ENCODE measurements at regions not wholly inside any gene's neighbourhood (a gene's known extent, or its start where the extent isn't known, plus 50 kb on each side); places are given as distances from the start of the nearest gene placed in this dataset.
A peak's percentile ranks its signal among the peaks of the same experiment; 100 is the strongest.

DNA sequence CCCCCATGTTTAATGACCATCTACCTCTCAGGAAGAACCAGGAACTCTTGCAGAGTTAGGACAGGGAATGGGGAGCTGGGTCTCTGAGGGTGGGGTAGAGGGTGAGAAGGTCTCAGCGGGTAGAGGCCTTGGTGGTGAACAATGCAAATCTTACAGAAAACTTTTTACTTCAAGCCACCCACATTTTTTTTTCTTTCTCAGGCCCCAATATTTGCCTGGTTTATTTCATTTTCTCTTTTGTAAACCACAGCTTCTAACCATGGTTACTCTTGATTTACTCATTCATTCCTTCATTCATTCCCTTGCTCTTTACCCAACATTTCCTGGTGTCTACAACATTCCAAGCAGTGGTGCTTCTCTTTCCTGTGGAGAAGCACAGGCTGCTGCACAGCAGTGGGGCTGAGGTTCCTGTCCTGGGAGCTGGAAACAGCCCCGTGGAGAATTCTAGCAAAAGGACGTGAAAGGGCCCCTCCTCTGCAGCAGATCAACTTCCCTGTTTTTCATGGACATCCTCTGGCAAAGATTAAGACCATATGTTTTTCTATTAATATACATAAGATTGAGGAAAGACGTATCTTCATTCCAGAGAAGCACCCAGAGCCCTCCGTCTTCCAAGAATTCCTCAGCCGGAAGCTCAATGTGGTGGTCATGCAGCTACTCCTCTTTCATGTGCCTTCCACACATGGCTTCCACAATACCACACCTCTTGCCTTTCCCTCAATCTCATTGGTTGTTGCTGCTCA, 224.4 kb upstream of the SESN3 start:
- Histone ChIP-seq H3K4me1 (peaks cover 0 to 3% (median 0%) of the 10 kb centered on the region in 3 donors), H3K9me3 (no peaks in the 10 kb centered on the region), H3K27ac (no peak overlapping the region), H3K4me3 (no peak overlapping the region), H3K36me3 (no peaks in the 10 kb centered on the region), H3K27me3 (no peaks in the 10 kb centered on the region)
- no peak for DNase-seq
- ATAC-seq, result no peak
- intact Hi-C loops (cut with DNase I), result no loop called here
- whole genome bisulfite sequencing, 2 donors, result 88 to 89% methylated on average over 6 of the region's 6 CpGs
- FAIRE-seq, result no peak
- no peak for TF ChIP-seq CTCF (IDR thresholded peaks at IDR 0.05)

DNA sequence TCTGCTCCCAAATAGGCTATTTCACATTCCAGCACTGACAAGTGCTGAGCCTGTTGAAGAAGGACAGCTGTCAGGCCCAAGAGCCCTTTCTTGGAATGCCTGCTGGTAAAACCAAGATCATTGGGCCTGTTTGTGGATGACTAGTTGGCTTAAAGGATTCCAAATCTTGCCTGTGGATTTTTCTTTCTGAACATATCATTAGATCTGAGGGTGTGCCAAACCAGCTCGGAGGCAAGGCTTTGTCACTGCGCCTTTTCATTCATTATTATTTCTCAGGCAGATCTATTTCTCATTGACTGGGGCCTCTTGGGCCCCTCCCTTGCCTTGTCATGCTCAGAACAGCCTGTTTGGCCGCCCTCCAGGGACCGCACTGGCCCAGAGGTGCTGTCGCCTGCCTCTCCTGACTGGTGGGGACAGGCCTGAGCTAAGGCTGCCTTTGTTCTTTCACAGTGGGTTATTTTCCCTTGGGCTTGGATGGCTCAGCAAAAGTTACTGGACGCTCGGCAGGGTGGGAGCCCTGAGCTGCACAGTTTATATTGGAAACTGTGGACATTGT, 222.7 kb upstream of the SESN3 start:
- intact Hi-C loops (cut with DNase I), result no loop called here
- peak; percentile 24 to 71 (median 56) for DNase-seq
- 65 to 69% methylated on average over 7 of the region's 7 CpGs for WGBS, 2 donors
- no peak overlapping the region for H3K4me3 ChIP-seq
- H3K27ac ChIP-seq, result peak overlapping the region in 2 of 4 donors; percentile 8 to 14
- ATAC-seq, result peak; percentile 61 to 88 (median 82)
- H3K36me3 ChIP-seq, result no peaks in the 10 kb centered on the region
- H3K9me3 ChIP-seq, result no peaks in the 10 kb centered on the region
- no peak for TF ChIP-seq CTCF (IDR thresholded peaks at IDR 0.05)
- H3K27me3 ChIP-seq, result no peaks in the 10 kb centered on the region
- no peak for FAIRE-seq
- H3K4me1 ChIP-seq, result no peaks in the 10 kb centered on the region

- no peaks in the 10 kb centered on the region for H3K36me3 ChIP-seq
- 80 to 86% methylated on average over 1 of the region's 1 CpG for WGBS, 2 donors
- no peak overlapping the region for H3K27ac ChIP-seq
- FAIRE-seq (no peak), DNase-seq (no peak), ATAC-seq (no peak)
- H3K4me3 ChIP-seq, result no peak overlapping the region
- intact Hi-C loops (cut with DNase I), result no loop called here
- H3K4me1 ChIP-seq, result no peaks in the 10 kb centered on the region
- H3K27me3 ChIP-seq, result no peaks in the 10 kb centered on the region
- no peaks in the 10 kb centered on the region for H3K9me3 ChIP-seq
- TF ChIP-seq CTCF (IDR thresholded peaks at IDR 0.05), result no peak
These were observed 220.7 kb upstream of the SESN3 start for GRCh38 chr11:95451682-95452081.

GRCh38 chr11:95451261-95451660, 220.3 kb upstream of the SESN3 start:
- Histone ChIP-seq H3K27me3 (no peaks in the 10 kb centered on the region), H3K36me3 (no peaks in the 10 kb centered on the region), H3K4me3 (no peak overlapping the region), H3K27ac (no peak overlapping the region), H3K4me1 (no peaks in the 10 kb centered on the region), H3K9me3 (no peaks in the 10 kb centered on the region)
- ATAC-seq (no peak), FAIRE-seq (no peak), DNase-seq (no peak)
- intact Hi-C loops (cut with DNase I), result no loop called here
- no peak for TF ChIP-seq CTCF (IDR thresholded peaks at IDR 0.05)

- FAIRE-seq, result no peak
These were observed 219.6 kb upstream of the SESN3 start for GRCh38 chr11:95450547-95451123.

More at GRCh38 chr11:95450547-95451123, 219.6 kb upstream of the SESN3 start:
- H3K27me3 ChIP-seq, result no peaks in the 10 kb centered on the region
- no peaks in the 10 kb centered on the region for H3K9me3 ChIP-seq
- no peaks in the 10 kb centered on the region for H3K36me3 ChIP-seq
- no peak for TF ChIP-seq CTCF (IDR thresholded peaks at IDR 0.05)
- ATAC-seq (peak in 1 of 4 donors; percentile 21), DNase-seq (no peak)
- 86 to 88% methylated on average over 4 of the region's 4 CpGs for WGBS, 2 donors
- intact Hi-C loops (cut with DNase I), result no loop called here
- no peaks in the 10 kb centered on the region for H3K4me1 ChIP-seq
- H3K4me3 ChIP-seq, result no peak overlapping the region
- H3K27ac ChIP-seq, result no peak overlapping the region

Data from pancreas (tissue), 10 donors.